ENCODE measurements at regions not wholly inside any gene's neighbourhood (a gene's known extent, or its start where the extent isn't known, plus 50 kb on each side); places are given as distances from the start of the nearest gene placed in this dataset.

DNA sequence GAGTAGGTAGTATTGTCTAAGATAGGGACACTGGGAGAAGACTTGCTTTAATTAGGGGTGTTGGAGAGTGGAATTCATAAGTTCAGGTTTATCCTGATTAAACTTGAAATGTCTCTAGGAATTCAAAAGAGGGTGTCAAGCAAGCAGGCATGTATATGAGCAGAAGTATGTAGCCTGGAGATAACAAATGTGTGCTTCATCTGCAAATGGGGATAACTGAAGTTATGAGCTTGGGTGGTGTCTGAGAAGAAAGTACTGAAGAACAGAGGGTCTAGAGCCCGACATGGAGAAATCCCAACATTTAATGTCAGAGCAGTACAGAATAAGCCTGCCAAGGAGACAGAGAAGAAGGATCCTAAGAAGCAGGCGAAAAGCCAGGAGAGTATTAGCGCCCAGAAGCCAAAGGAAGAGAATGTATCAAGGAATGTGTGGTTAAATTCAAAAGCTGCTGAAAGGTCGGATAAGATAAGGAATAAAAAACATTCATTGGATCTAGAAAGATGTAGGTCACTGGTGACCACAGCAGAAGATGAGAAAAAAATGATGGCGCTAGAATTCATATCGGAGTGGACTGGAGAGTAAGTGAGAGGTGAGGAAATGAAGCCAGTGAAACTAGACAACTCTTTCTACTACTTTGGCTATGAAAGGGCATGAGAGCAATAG, 401.5 kb upstream of the PIK3R1 start:
- TF ChIP-seq, protein P1, sequence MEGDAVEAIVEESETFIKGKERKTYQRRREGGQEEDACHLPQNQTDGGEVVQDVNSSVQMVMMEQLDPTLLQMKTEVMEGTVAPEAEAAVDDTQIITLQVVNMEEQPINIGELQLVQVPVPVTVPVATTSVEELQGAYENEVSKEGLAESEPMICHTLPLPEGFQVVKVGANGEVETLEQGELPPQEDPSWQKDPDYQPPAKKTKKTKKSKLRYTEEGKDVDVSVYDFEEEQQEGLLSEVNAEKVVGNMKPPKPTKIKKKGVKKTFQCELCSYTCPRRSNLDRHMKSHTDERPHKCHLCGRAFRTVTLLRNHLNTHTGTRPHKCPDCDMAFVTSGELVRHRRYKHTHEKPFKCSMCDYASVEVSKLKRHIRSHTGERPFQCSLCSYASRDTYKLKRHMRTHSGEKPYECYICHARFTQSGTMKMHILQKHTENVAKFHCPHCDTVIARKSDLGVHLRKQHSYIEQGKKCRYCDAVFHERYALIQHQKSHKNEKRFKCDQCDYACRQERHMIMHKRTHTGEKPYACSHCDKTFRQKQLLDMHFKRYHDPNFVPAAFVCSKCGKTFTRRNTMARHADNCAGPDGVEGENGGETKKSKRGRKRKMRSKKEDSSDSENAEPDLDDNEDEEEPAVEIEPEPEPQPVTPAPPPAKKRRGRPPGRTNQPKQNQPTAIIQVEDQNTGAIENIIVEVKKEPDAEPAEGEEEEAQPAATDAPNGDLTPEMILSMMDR (IDR thresholded peaks at IDR 0.05; ENCODE audit: insufficient read depth, low read length, poor library complexity, severe bottlenecking): no peak
- TF ChIP-seq EZH2phosphoT487 (conservative IDR thresholded peaks at IDR 0.05; ENCODE audit: low read length): no peak
